T1000 (cell line): ENCODE measurements at regions not wholly inside any gene's neighbourhood (a gene's known extent, or its start where the extent isn't known, plus 50 kb on each side); places are given as distances from the start of the nearest gene placed in this dataset.
"Not testable (repeated sequence)": the region's sequence is repeated elsewhere in the genome, so short reads cannot be mapped to it uniquely, and the experiment has no call there.

Source experiments
- DNase-seq: peaks from one replicate; lab custom pipeline; 2025; ENCODE audit warnings: mixed read lengths; lab: John Stamatoyannopoulos, UW

- DNase-seq, result no peak
Observed at GRCh38 chr13:103895835-103896531, 829.8 kb upstream of the SLC10A2 start.

- DNase-seq, result no peak
Observed at GRCh38 chr13:103894626-103895025, 828.4 kb upstream of the SLC10A2 start.

GRCh38 chr13:103884101-103884723, 818.0 kb upstream of the SLC10A2 start:
- DNase-seq, result no peak

- DNase-seq, result no peak
Observed at GRCh38 chr13:103883698-103884097, 817.5 kb upstream of the SLC10A2 start.

GRCh38 chr13:103883164-103883563, 816.9 kb upstream of the SLC10A2 start:
- peak; percentile 72 for DNase-seq

GRCh38 chr13:103880146-103880545, 813.9 kb upstream of the SLC10A2 start:
- DNase-seq, result not testable (repeated sequence)

- no peak for DNase-seq
Observed at GRCh38 chr13:103878891-103879605, 812.8 kb upstream of the SLC10A2 start.

GRCh38 chr13:103876571-103876970, 810.4 kb upstream of the SLC10A2 start:
- DNase-seq, result no peak

- DNase-seq, result no peak
Observed at GRCh38 chr13:103873725-103874124, 807.5 kb upstream of the SLC10A2 start.

- no peak for DNase-seq
Observed at GRCh38 chr13:103866048-103866447, 799.8 kb upstream of the SLC10A2 start.

- no peak for DNase-seq
Observed at GRCh38 chr13:103862525-103862924, 796.3 kb upstream of the SLC10A2 start.

GRCh38 chr13:103859952-103860351, 793.7 kb upstream of the SLC10A2 start:
- DNase-seq, result no peak

- DNase-seq, result no peak
Observed at GRCh38 chr13:103852036-103852435, 785.8 kb upstream of the SLC10A2 start.

GRCh38 chr13:103844471-103844870, 778.3 kb upstream of the SLC10A2 start:
- DNase-seq, result no peak

GRCh38 chr13:103839460-103839859, 773.2 kb upstream of the SLC10A2 start:
- no peak for DNase-seq

GRCh38 chr13:103835052-103835451, 768.8 kb upstream of the SLC10A2 start:
- DNase-seq, result no peak

- no peak for DNase-seq
Observed at GRCh38 chr13:103833294-103833852, 767.2 kb upstream of the SLC10A2 start.

GRCh38 chr13:103815619-103816018, 749.4 kb upstream of the SLC10A2 start:
- no peak for DNase-seq

- DNase-seq, result no peak
Observed at GRCh38 chr13:103812971-103813370, 746.8 kb upstream of the SLC10A2 start.

GRCh38 chr13:103812558-103812957, 746.3 kb upstream of the SLC10A2 start:
- no peak for DNase-seq

GRCh38 chr13:103810026-103810425, 743.8 kb upstream of the SLC10A2 start:
- no peak for DNase-seq

- DNase-seq, result no peak
Observed at GRCh38 chr13:103805771-103806170, 739.6 kb upstream of the SLC10A2 start.

- no peak for DNase-seq
Observed at GRCh38 chr13:103803349-103803748, 737.1 kb upstream of the SLC10A2 start.
